Keratinocyte (primary cell): ENCODE measurements at regions not wholly inside any gene's neighbourhood (a gene's known extent, or its start where the extent isn't known, plus 50 kb on each side); places are given as distances from the start of the nearest gene placed in this dataset.

Experiments used
- DNase-seq: peaks from one replicate; pipeline ENCODE4 v3.0.0-alpha.2; 2011; ENCODE audit warnings: low read depth, missing footprints, low spot score
- FAIRE-seq: peaks from 2 replicates; lab custom pipeline; 2011; peaks lifted over from hg19 to GRCh38; lab: Jason Lieb, UNC
- H2AFZ ChIP-seq: 2 replicates; pipeline ENCODE4 v1.6.0; 2012; ENCODE audit warnings: low read length, control low read depth, inconsistent platforms; ENCODE audit not compliant: control insufficient read depth
- H3K27ac ChIP-seq: 2 replicates; pipeline ENCODE4 v1.5.1; 2011; ENCODE audit warnings: low read length; ENCODE audit not compliant: control insufficient read depth, insufficient read depth
- H3K27me3 ChIP-seq: 3 replicates; pipeline ENCODE4 v1.6.0; 2011; ENCODE audit warnings: low read length; ENCODE audit not compliant: control insufficient read depth, insufficient read depth; ENCODE audit errors: extremely low read depth
- H3K36me3 ChIP-seq, 2 experiments: 2 replicates in 1 of 2; 3 replicates in 1 of 2; pipeline ENCODE4 v1.5.1; 2011; ENCODE audit warnings: low read length in 2 of 2, mild to moderate bottlenecking in 1 of 2; ENCODE audit not compliant: control insufficient read depth in 2 of 2, insufficient read depth in 2 of 2; ENCODE audit errors: extremely low read depth in 1 of 2
- H3K4me1 ChIP-seq: 3 replicates; pipeline ENCODE4 v1.5.1; 2011; ENCODE audit warnings: low read length; ENCODE audit not compliant: control insufficient read depth, insufficient read depth; ENCODE audit errors: extremely low read depth
- H3K4me2 ChIP-seq: 3 replicates; pipeline ENCODE4 v1.6.0; 2011; ENCODE audit warnings: low read depth, low read length; ENCODE audit not compliant: control insufficient read depth, insufficient read depth; ENCODE audit errors: extremely low read depth
- H3K4me3 ChIP-seq, 3 experiments: fragments of 200-600 bp in 1 of 3; sonication (generic) in 1 of 3; 2 replicates in 2 of 3; 3 replicates in 1 of 3; pipeline ENCODE4 v1.5.1; 2011 to 2016; ENCODE audit warnings: low read length in 3 of 3, mild to moderate bottlenecking in 3 of 3, control low read depth in 2 of 3, inconsistent platforms in 1 of 3, low read depth in 1 of 3, mixed read lengths in 1 of 3, mixed run types in 1 of 3, moderate library complexity in 1 of 3; ENCODE audit not compliant: control insufficient read depth in 2 of 3, insufficient read depth in 2 of 3; ENCODE audit errors: extremely low read depth in 1 of 3
- H3K79me2 ChIP-seq: 2 replicates; pipeline ENCODE4 v1.6.0; 2012; ENCODE audit warnings: low read length; ENCODE audit not compliant: control insufficient read depth, insufficient read depth
- H3K9ac ChIP-seq: 3 replicates; pipeline ENCODE4 v1.6.0; 2011; ENCODE audit warnings: low read length; ENCODE audit not compliant: control insufficient read depth, insufficient read depth; ENCODE audit errors: extremely low read depth
- H3K9me1 ChIP-seq: 3 replicates; pipeline ENCODE4 v1.6.0; 2011; ENCODE audit warnings: low read length; ENCODE audit not compliant: control insufficient read depth, insufficient read depth; ENCODE audit errors: extremely low read depth
- H3K9me3 ChIP-seq: 2 replicates; pipeline ENCODE4 v1.5.1; 2012; ENCODE audit warnings: low read depth, low read length; ENCODE audit not compliant: control insufficient read depth
- H4K20me1 ChIP-seq: 3 replicates; pipeline ENCODE4 v1.6.0; 2011; ENCODE audit warnings: low read length; ENCODE audit not compliant: control insufficient read depth, insufficient read depth; ENCODE audit errors: extremely low read depth
- CTCF ChIP-seq, 3 experiments: IDR thresholded peaks in 1 of 3; conservative IDR thresholded peaks in 1 of 3; optimal IDR thresholded peaks in 1 of 3; 2 replicates in 2 of 3; 3 replicates in 1 of 3; pipeline versions ENCODE3 to v1.5.1; 2011; ENCODE audit warnings: low read length in 3 of 3, mild to moderate bottlenecking in 3 of 3, moderate library complexity in 2 of 3, control low read depth in 1 of 3, inconsistent platforms in 1 of 3; ENCODE audit not compliant: insufficient read depth in 2 of 3; ENCODE audit errors: extremely low read depth in 1 of 3
- EZH2 ChIP-seq: IDR thresholded peaks from one replicate; pipeline ENCODE4 v1.6.1; 2012; ENCODE audit warnings: inconsistent platforms, mild to moderate bottlenecking, low read length, moderate library complexity
- dilution Hi-C: fragments of 300-500 bp; cut with MboI; formaldehyde crosslinking; loops from one replicate; pipeline ENCODE4 v1.7.0; 2020; ENCODE audit warnings: low sequenced_read_pairs; ENCODE audit not compliant: extremely low pct_ligation_motif_present

GRCh38 chr2:144198116-144198515, 321.8 kb downstream of the ZEB2 start:
- Histone ChIP-seq H3K4me3 (no peak overlapping the region), H3K9me1 (no peaks in the 10 kb centered on the region), H3K9ac (no peak overlapping the region), H2AFZ (no peak overlapping the region), H3K79me2 (no peaks in the 10 kb centered on the region), H3K36me3 (no peaks in the 10 kb centered on the region), H3K9me3 (no peaks in the 10 kb centered on the region), H4K20me1 (no peaks in the 10 kb centered on the region), H3K4me1 (no peaks in the 10 kb centered on the region), H3K4me2 (no peak overlapping the region), H3K27ac (no peak overlapping the region), H3K27me3 (no peaks in the 10 kb centered on the region)
- DNase-seq, result peak; percentile 17
- TF ChIP-seq CTCF (optimal IDR thresholded peaks at IDR 0.05 in 1 of 3, IDR thresholded peaks at IDR 0.05 in 1 of 3, conservative IDR thresholded peaks at IDR 0.05 in 1 of 3; ENCODE audit: extremely low read depth in 1 of 3, insufficient read depth in 2 of 3, low read length in 3 of 3) (no peak), EZH2 (no peak)
- peak; percentile 23 for FAIRE-seq
- dilution Hi-C loops, result no loop called here

DNA sequence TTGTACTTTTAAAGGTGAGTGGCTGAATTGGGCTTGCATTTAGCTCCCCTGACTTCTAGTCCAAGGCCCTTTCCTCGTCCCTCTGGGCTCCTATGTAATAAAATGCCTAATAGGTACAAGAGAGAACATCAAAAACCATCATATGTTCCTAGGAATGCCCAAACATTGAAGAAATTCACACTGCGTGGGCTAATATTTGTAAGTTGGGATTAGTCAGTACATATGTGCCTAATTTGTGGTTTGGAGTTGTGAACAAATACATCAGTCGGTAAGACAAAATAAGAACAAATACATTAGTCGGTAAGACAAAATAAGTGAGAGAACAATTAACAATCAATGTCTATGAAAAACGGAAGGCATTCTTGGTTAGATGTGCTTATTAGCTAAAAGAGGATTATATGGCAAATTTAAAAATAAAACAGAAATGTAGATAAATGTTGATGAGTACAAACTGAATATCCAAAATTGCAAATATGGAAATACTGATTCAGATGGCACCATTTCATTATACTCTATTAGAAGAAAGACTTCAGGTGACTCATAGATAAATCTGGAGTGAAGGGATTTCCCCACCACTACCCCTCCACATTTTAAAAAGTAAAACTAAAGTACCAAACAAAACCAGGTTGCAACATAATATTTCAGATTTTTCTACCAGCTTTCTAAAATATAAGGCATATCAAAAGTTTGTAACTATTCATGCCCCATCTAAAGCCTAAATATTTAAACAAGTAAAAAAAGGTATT, 325.4 kb downstream of the ZEB2 start:
- Histone ChIP-seq H3K79me2 (no peaks in the 10 kb centered on the region), H2AFZ (no peak overlapping the region), H4K20me1 (no peaks in the 10 kb centered on the region), H3K4me3 (no peak overlapping the region), H3K9ac (no peak overlapping the region), H3K36me3 (no peaks in the 10 kb centered on the region), H3K4me1 (no peaks in the 10 kb centered on the region), H3K9me3 (no peaks in the 10 kb centered on the region), H3K27me3 (no peaks in the 10 kb centered on the region), H3K9me1 (no peaks in the 10 kb centered on the region), H3K27ac (no peak overlapping the region), H3K4me2 (no peak overlapping the region)
- no peak for DNase-seq
- no peak for FAIRE-seq
- dilution Hi-C loops, result no loop called here
- TF ChIP-seq CTCF (optimal IDR thresholded peaks at IDR 0.05 in 1 of 3, IDR thresholded peaks at IDR 0.05 in 1 of 3, conservative IDR thresholded peaks at IDR 0.05 in 1 of 3; ENCODE audit: extremely low read depth in 1 of 3, insufficient read depth in 2 of 3, low read length in 3 of 3) (no peak), EZH2 (no peak)
